ENCODE measurements at regions not wholly inside any gene's neighbourhood (a gene's known extent, or its start where the extent isn't known, plus 50 kb on each side); places are given as distances from the start of the nearest gene placed in this dataset.
A peak's percentile ranks its signal among the peaks of the same experiment; 100 is the strongest.

- no peaks in the 10 kb centered on the region for H3K79me2 ChIP-seq (ENCODE audit: control insufficient read depth, insufficient read depth, low read length, unreplicated experiment)
- H3K36me3 ChIP-seq (ENCODE audit: insufficient read depth, low read length): peaks cover 5% of the 10 kb centered on the region; the same call in 1 of the 2 replicates
- peak overlapping the region; percentile 7; the same call in 1 of the 2 replicates for H3K27ac ChIP-seq (ENCODE audit: low read depth, low read length)
- no peak overlapping the region for H3K4me3 ChIP-seq (ENCODE audit: low read depth, low read length)
- H2AFZ ChIP-seq (ENCODE audit: low read length, unreplicated experiment): peak overlapping the region; percentile 1
- no peaks in the 10 kb centered on the region for H3K27me3 ChIP-seq (ENCODE audit: insufficient read depth, low read length)
- peaks cover 27% of the 10 kb centered on the region for H3K4me1 ChIP-seq (ENCODE audit: control insufficient read depth, insufficient read depth, low read length, unreplicated experiment)
These were observed 365.1 kb downstream of the ATP23 start for GRCh38 chr12:58306266-58307000.

- H3K27ac ChIP-seq (ENCODE audit: low read depth, low read length): peak overlapping the region; percentile 93
- H3K4me3 ChIP-seq (ENCODE audit: low read depth, low read length): no peak overlapping the region
- peaks cover 53% of the 10 kb centered on the region for H3K4me1 ChIP-seq (ENCODE audit: control insufficient read depth, insufficient read depth, low read length, unreplicated experiment)
These were observed 368.4 kb downstream of the ATP23 start for GRCh38 chr12:58309806-58310205.

GRCh38 chr12:58310368-58310767 is 369.0 kb downstream of the ATP23 start:
- Histone ChIP-seq H3K4me1 (ENCODE audit: control insufficient read depth, insufficient read depth, low read length, unreplicated experiment) (peaks cover 58% of the 10 kb centered on the region), H3K79me2 (ENCODE audit: control insufficient read depth, insufficient read depth, low read length, unreplicated experiment) (no peaks in the 10 kb centered on the region), H3K27me3 (ENCODE audit: insufficient read depth, low read length) (no peaks in the 10 kb centered on the region), H3K36me3 (ENCODE audit: insufficient read depth, low read length) (peaks cover 5% of the 10 kb centered on the region; the same call in 1 of the 2 replicates), H2AFZ (ENCODE audit: low read length, unreplicated experiment) (no peak overlapping the region), H3K27ac (ENCODE audit: low read depth, low read length) (peak overlapping the region; percentile 93), H3K4me3 (ENCODE audit: low read depth, low read length) (no peak overlapping the region)

More at GRCh38 chr12:58309806-58310205, 368.4 kb downstream of the ATP23 start:
- Histone ChIP-seq H3K36me3 (ENCODE audit: insufficient read depth, low read length) (peaks cover 5% of the 10 kb centered on the region; the same call in 1 of the 2 replicates), H3K79me2 (ENCODE audit: control insufficient read depth, insufficient read depth, low read length, unreplicated experiment) (no peaks in the 10 kb centered on the region), H3K27me3 (ENCODE audit: insufficient read depth, low read length) (no peaks in the 10 kb centered on the region), H2AFZ (ENCODE audit: low read length, unreplicated experiment) (no peak overlapping the region)

GRCh38 chr12:58310809-58311622 is 369.6 kb downstream of the ATP23 start:
- Histone ChIP-seq H3K4me3 (ENCODE audit: low read depth, low read length) (peak overlapping the region; percentile 30; the same call in 1 of the 2 replicates), H2AFZ (ENCODE audit: low read length, unreplicated experiment) (no peak overlapping the region), H3K4me1 (ENCODE audit: control insufficient read depth, insufficient read depth, low read length, unreplicated experiment) (peaks cover 58% of the 10 kb centered on the region), H3K27ac (ENCODE audit: low read depth, low read length) (peak overlapping the region; percentile 93), H3K79me2 (ENCODE audit: control insufficient read depth, insufficient read depth, low read length, unreplicated experiment) (no peaks in the 10 kb centered on the region), H3K27me3 (ENCODE audit: insufficient read depth, low read length) (no peaks in the 10 kb centered on the region), H3K36me3 (ENCODE audit: insufficient read depth, low read length) (peaks cover 5% of the 10 kb centered on the region; the same call in 1 of the 2 replicates)

- Histone ChIP-seq H3K27me3 (ENCODE audit: insufficient read depth, low read length) (no peaks in the 10 kb centered on the region), H3K4me1 (ENCODE audit: control insufficient read depth, insufficient read depth, low read length, unreplicated experiment) (peaks cover 51% of the 10 kb centered on the region), H3K36me3 (ENCODE audit: insufficient read depth, low read length) (no peaks in the 10 kb centered on the region), H3K4me3 (ENCODE audit: low read depth, low read length) (no peak overlapping the region), H3K79me2 (ENCODE audit: control insufficient read depth, insufficient read depth, low read length, unreplicated experiment) (no peaks in the 10 kb centered on the region), H3K27ac (ENCODE audit: low read depth, low read length) (peak overlapping the region; percentile 55), H2AFZ (ENCODE audit: low read length, unreplicated experiment) (no peak overlapping the region)
These were observed 371.9 kb downstream of the ATP23 start for GRCh38 chr12:58313091-58313855.

GRCh38 chr12:58314610-58315009 is 373.2 kb downstream of the ATP23 start:
- Histone ChIP-seq H3K4me1 (ENCODE audit: control insufficient read depth, insufficient read depth, low read length, unreplicated experiment) (peaks cover 43% of the 10 kb centered on the region), H2AFZ (ENCODE audit: low read length, unreplicated experiment) (no peak overlapping the region), H3K4me3 (ENCODE audit: low read depth, low read length) (no peak overlapping the region), H3K36me3 (ENCODE audit: insufficient read depth, low read length) (no peaks in the 10 kb centered on the region), H3K27me3 (ENCODE audit: insufficient read depth, low read length) (no peaks in the 10 kb centered on the region), H3K27ac (ENCODE audit: low read depth, low read length) (peak overlapping the region; percentile 55; the same call in 1 of the 2 replicates), H3K79me2 (ENCODE audit: control insufficient read depth, insufficient read depth, low read length, unreplicated experiment) (no peaks in the 10 kb centered on the region)

- Histone ChIP-seq H3K27ac (ENCODE audit: low read depth, low read length) (no peak overlapping the region), H3K79me2 (ENCODE audit: control insufficient read depth, insufficient read depth, low read length, unreplicated experiment) (no peaks in the 10 kb centered on the region), H3K36me3 (ENCODE audit: insufficient read depth, low read length) (no peaks in the 10 kb centered on the region), H2AFZ (ENCODE audit: low read length, unreplicated experiment) (no peak overlapping the region), H3K4me3 (ENCODE audit: low read depth, low read length) (no peak overlapping the region), H3K27me3 (ENCODE audit: insufficient read depth, low read length) (no peaks in the 10 kb centered on the region), H3K4me1 (ENCODE audit: control insufficient read depth, insufficient read depth, low read length, unreplicated experiment) (peaks cover 27% of the 10 kb centered on the region)
These were observed 375.6 kb downstream of the ATP23 start for GRCh38 chr12:58316926-58317325.

GRCh38 chr12:58321414-58321813 is 380.0 kb downstream of the ATP23 start:
- no peaks in the 10 kb centered on the region for H3K4me1 ChIP-seq (ENCODE audit: control insufficient read depth, insufficient read depth, low read length, unreplicated experiment)
- no peak overlapping the region for H2AFZ ChIP-seq (ENCODE audit: low read length, unreplicated experiment)
- H3K79me2 ChIP-seq (ENCODE audit: control insufficient read depth, insufficient read depth, low read length, unreplicated experiment): no peaks in the 10 kb centered on the region
- H3K27me3 ChIP-seq (ENCODE audit: insufficient read depth, low read length): no peaks in the 10 kb centered on the region
- H3K36me3 ChIP-seq (ENCODE audit: insufficient read depth, low read length): no peaks in the 10 kb centered on the region
- no peak overlapping the region for H3K27ac ChIP-seq (ENCODE audit: low read depth, low read length)
- no peak overlapping the region for H3K4me3 ChIP-seq (ENCODE audit: low read depth, low read length)

- Histone ChIP-seq H3K4me1 (ENCODE audit: control insufficient read depth, insufficient read depth, low read length, unreplicated experiment) (no peaks in the 10 kb centered on the region), H2AFZ (ENCODE audit: low read length, unreplicated experiment) (no peak overlapping the region), H3K36me3 (ENCODE audit: insufficient read depth, low read length) (no peaks in the 10 kb centered on the region), H3K4me3 (ENCODE audit: low read depth, low read length) (no peak overlapping the region), H3K27me3 (ENCODE audit: insufficient read depth, low read length) (no peaks in the 10 kb centered on the region), H3K79me2 (ENCODE audit: control insufficient read depth, insufficient read depth, low read length, unreplicated experiment) (no peaks in the 10 kb centered on the region), H3K27ac (ENCODE audit: low read depth, low read length) (no peak overlapping the region)
These were observed 382.3 kb downstream of the ATP23 start for GRCh38 chr12:58323676-58324075.

- Histone ChIP-seq H3K36me3 (ENCODE audit: insufficient read depth, low read length) (no peaks in the 10 kb centered on the region), H3K79me2 (ENCODE audit: control insufficient read depth, insufficient read depth, low read length, unreplicated experiment) (no peaks in the 10 kb centered on the region), H2AFZ (ENCODE audit: low read length, unreplicated experiment) (no peak overlapping the region), H3K4me3 (ENCODE audit: low read depth, low read length) (no peak overlapping the region), H3K27ac (ENCODE audit: low read depth, low read length) (no peak overlapping the region), H3K4me1 (ENCODE audit: control insufficient read depth, insufficient read depth, low read length, unreplicated experiment) (no peaks in the 10 kb centered on the region), H3K27me3 (ENCODE audit: insufficient read depth, low read length) (no peaks in the 10 kb centered on the region)
These were observed 384.2 kb downstream of the ATP23 start for GRCh38 chr12:58325561-58325960.
